Fibroblast of villous mesenchyme (primary cell): ENCODE measurements at regions not wholly inside any gene's neighbourhood (a gene's known extent, or its start where the extent isn't known, plus 50 kb on each side); places are given as distances from the start of the nearest gene placed in this dataset.

Source experiments
- DNase-seq: peaks from one replicate; pipeline ENCODE4 v3.0.0-alpha.2; 2010; ENCODE audit warnings: low read depth
- H3K4me3 ChIP-seq: 2 replicates; pipeline ENCODE4 v1.5.1; 2011; ENCODE audit warnings: low read depth, mild to moderate bottlenecking, low read length
- CTCF ChIP-seq: IDR thresholded peaks from 2 replicates; pipeline ENCODE4 v1.5.1; 2012; ENCODE audit warnings: low read depth, mild to moderate bottlenecking, low read length; ENCODE audit not compliant: insufficient read depth

- H3K4me3 ChIP-seq, result no peak overlapping the region
- no peak for TF ChIP-seq CTCF
- DNase-seq, result no peak
Observed at GRCh38 chr18:27595113-27595838, 410.2 kb upstream of the CHST9 start.

- H3K4me3 ChIP-seq, result no peak overlapping the region
- no peak for DNase-seq
Observed at GRCh38 chr18:27585602-27586173, 400.6 kb upstream of the CHST9 start.

GRCh38 chr18:27583466-27583865, 398.4 kb upstream of the CHST9 start:
- no peak for TF ChIP-seq CTCF
- DNase-seq, result no peak
- no peak overlapping the region for H3K4me3 ChIP-seq

More at GRCh38 chr18:27585602-27586173, 400.6 kb upstream of the CHST9 start:
- TF ChIP-seq CTCF, result no peak

GRCh38 chr18:27582760-27583412, 397.8 kb upstream of the CHST9 start:
- no peak for DNase-seq
- no peak overlapping the region for H3K4me3 ChIP-seq
- no peak for TF ChIP-seq CTCF

GRCh38 chr18:27581296-27581904, 396.3 kb upstream of the CHST9 start:
- H3K4me3 ChIP-seq, result no peak overlapping the region
- no peak for DNase-seq
- no peak for TF ChIP-seq CTCF

- DNase-seq, result no peak
- TF ChIP-seq CTCF, result no peak
- no peak overlapping the region for H3K4me3 ChIP-seq
Observed at GRCh38 chr18:27579364-27579763, 394.3 kb upstream of the CHST9 start.
